ENCODE measurements at regions not wholly inside any gene's neighbourhood (a gene's known extent, or its start where the extent isn't known, plus 50 kb on each side); places are given as distances from the start of the nearest gene placed in this dataset.

DNA sequence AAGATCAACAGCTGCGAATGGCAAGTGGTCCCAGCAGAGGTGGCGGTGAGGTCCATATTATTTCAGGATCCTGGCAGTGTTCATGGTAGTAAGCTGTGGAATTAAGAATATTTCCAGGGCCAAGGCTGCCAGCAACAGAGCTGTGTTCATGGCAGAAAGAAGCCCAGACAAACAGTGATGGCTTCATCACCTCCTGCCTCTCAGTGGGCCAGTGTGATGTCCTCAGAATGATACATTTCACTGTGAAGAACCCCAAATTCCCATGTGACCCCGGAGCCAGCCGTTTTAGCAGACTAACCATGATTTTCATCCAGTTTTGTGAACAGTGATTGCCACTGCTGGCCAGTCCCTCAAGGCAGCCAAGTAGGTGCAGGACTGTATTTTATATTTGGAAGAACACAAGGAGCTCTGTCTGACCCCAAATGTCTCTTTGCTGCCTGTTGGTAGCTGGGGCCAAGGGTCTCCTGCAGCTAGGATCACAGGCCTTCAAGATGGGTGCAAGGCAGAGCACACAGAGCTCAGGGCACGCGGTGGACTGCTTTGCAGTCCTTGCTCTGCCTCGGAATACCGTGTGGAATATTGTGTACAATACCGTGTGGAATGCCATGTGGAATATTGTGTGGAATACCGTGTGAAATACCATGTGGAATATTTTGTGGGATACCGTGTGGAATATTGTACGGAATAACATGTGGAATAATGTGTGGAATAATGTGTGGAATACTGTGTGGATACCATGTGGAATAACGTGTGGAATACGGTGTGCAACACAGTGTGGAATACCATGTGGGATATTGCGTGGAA, 132.3 kb upstream of the CHST15 start:
- DNase-seq (no peak), ATAC-seq (no peak)
- Histone ChIP-seq H3K36me3 (ENCODE audit: low read depth) (no peaks in the 10 kb centered on the region), H3K9me3 (peaks cover 5% of the 10 kb centered on the region), H3K4me1 (ENCODE audit: low read depth) (no peaks in the 10 kb centered on the region), H3K4me3 (no peak overlapping the region)
- TF ChIP-seq, protein P1, sequence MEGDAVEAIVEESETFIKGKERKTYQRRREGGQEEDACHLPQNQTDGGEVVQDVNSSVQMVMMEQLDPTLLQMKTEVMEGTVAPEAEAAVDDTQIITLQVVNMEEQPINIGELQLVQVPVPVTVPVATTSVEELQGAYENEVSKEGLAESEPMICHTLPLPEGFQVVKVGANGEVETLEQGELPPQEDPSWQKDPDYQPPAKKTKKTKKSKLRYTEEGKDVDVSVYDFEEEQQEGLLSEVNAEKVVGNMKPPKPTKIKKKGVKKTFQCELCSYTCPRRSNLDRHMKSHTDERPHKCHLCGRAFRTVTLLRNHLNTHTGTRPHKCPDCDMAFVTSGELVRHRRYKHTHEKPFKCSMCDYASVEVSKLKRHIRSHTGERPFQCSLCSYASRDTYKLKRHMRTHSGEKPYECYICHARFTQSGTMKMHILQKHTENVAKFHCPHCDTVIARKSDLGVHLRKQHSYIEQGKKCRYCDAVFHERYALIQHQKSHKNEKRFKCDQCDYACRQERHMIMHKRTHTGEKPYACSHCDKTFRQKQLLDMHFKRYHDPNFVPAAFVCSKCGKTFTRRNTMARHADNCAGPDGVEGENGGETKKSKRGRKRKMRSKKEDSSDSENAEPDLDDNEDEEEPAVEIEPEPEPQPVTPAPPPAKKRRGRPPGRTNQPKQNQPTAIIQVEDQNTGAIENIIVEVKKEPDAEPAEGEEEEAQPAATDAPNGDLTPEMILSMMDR (IDR thresholded peaks at IDR 0.05): no peak
- intact Hi-C loops (cut with DNase I, micrococcal nuclease): no loop called here

DNA sequence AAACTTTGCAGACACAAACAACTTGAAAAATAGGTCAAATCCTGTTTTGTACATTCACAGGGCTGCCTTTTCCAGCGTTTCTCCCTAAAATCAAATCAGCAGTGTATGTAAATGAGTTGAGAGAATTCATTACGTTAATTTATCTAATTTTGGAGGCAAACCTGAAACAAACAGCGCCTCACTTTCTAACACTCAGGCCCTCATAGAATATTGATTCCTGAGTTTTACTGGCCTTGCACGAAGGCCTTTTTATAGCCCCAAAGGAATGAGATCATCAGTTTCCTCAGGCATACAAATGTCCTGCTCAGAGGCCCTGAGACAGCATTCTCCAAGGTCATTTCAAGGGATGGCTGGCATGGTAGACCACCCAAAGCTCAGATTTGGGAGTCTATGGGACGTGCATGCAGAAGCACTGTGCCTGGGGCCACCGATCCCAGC, 131.7 kb upstream of the CHST15 start:
- H3K4me3 ChIP-seq: no peak overlapping the region
- TF ChIP-seq, protein P1 (IDR thresholded peaks at IDR 0.05): no peak
- no peak for ATAC-seq
- no peaks in the 10 kb centered on the region for H3K36me3 ChIP-seq (ENCODE audit: low read depth)
- no peaks in the 10 kb centered on the region for H3K4me1 ChIP-seq (ENCODE audit: low read depth)
- peaks cover 5% of the 10 kb centered on the region for H3K9me3 ChIP-seq
- DNase-seq: no peak
- intact Hi-C loops (cut with DNase I, micrococcal nuclease): no loop called here

DNA sequence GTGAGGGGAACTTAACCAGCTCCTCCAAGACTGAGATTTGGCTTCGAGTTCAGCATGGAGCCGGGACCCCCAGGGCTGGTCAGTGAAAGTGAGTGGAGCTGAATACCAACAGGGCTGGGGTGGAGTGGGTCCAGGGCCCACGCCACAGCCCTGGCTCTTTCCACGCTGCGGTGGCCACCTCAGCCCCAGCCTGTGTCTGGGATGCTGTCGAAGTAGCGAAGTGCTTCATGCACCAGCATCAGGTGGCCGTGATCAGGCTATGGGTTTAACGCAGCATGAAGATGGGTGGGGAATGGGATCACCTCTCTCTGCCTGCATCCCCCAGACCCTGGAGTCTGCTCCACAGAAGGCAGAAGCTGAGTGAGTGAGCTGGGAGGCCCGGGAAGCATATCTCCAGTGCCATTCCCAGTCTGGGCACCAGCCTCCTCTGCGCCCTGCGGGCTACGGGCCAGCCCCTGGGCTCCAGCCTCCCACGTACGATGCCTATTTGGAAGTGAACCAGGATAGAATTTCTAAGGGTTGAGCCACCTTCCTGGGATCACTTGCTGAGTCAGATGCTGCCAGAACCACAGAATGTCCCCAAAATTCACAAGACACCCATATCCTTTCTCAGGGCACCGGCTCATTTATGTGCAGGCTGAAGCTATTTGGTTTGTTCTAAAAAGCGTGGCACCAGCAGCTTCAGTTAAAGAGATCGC, 131.1 kb upstream of the CHST15 start:
- H3K36me3 ChIP-seq (ENCODE audit: low read depth): no peaks in the 10 kb centered on the region
- intact Hi-C loops (cut with DNase I, micrococcal nuclease): no loop called here
- peaks cover 5% of the 10 kb centered on the region for H3K9me3 ChIP-seq
- ATAC-seq (no peak), DNase-seq (no peak)
- TF ChIP-seq, protein P1 (IDR thresholded peaks at IDR 0.05): no peak
- no peak overlapping the region for H3K4me3 ChIP-seq
- H3K4me1 ChIP-seq (ENCODE audit: low read depth): no peaks in the 10 kb centered on the region

DNA sequence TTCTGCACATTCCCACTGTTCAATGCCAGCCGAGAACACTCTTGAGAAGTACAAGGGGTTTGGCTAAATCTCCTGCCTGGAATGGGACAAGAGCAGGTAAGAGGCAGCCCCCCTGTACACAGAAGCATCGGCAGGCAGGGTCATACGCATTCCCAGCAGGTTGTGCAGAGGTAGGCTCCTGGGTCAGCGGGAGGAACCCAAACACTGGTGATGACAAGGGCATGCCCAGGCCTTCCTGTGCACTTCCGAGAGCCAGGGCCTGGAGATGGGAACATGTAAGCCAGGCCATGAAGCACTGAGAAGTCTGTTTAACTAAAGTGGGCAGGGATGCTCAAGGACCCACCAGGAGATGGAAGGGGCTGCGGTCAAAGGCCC, 130.3 kb upstream of the CHST15 start:
- TF ChIP-seq, protein P1 (IDR thresholded peaks at IDR 0.05): no peak
- ATAC-seq (no peak), DNase-seq (no peak)
- H3K4me1 ChIP-seq (ENCODE audit: low read depth): no peaks in the 10 kb centered on the region
- no peaks in the 10 kb centered on the region for H3K36me3 ChIP-seq (ENCODE audit: low read depth)
- peaks cover 5% of the 10 kb centered on the region for H3K9me3 ChIP-seq
- intact Hi-C loops (cut with DNase I, micrococcal nuclease): no loop called here
- H3K4me3 ChIP-seq: no peak overlapping the region

DNA sequence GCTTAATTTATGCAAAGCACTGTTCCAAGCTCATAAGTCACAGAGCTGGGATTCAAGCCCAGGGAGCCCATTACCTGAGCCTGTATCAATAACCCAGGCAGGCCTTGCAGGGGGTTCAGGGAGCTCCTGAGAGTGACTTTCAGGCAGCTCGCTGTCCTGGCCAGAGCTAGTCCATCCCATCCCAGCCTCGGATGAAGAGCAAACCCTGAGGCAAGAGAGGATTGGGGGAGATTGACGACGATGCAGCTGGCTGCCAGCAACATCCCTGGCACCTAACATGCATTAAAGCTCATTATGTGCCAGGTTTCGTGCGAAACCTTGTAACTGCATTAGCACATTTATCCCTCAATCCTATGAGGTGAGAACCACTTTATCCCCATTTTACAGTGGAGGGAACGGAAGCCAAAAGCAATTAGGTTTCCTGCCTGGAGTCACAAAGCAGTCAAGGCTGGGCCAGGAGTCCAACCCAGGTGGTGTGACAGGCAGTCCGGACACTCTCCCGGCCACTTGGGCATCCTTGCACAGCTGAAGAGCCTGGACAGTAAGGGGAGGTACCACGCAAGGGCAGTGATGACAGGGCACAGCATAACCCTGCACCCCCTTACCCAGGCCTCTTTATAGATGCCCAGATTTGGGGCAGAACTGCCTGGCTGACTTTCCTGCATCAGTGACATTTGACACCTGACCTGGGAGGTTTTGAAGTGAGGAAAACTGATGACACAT, 129.8 kb upstream of the CHST15 start:
- DNase-seq (no peak), ATAC-seq (no peak)
- Histone ChIP-seq H3K36me3 (ENCODE audit: low read depth) (no peaks in the 10 kb centered on the region), H3K9me3 (peaks cover 2% of the 10 kb centered on the region), H3K4me1 (ENCODE audit: low read depth) (no peaks in the 10 kb centered on the region), H3K4me3 (no peak overlapping the region)
- TF ChIP-seq, protein P1 (IDR thresholded peaks at IDR 0.05): no peak
- intact Hi-C loops (cut with DNase I, micrococcal nuclease): no loop called here
